Pancreas (tissue), 10 donors: ENCODE measurements at regions not wholly inside any gene's neighbourhood (a gene's known extent, or its start where the extent isn't known, plus 50 kb on each side); places are given as distances from the start of the nearest gene placed in this dataset.

Experiments
- ATAC-seq, 4 donors: fragments of 200-7000 bp; cut with Tn5 transposase; one replicate each; pipeline versions ENCODE4 v1.8.0 to v1.9.1; 2020; ENCODE audit warnings: mild to moderate bottlenecking in 4 of 4, moderate library complexity in 4 of 4
- DNase-seq, 6 donors: peaks; one replicate each; pipeline ENCODE4 v3.0.0-alpha.2; 2020
- FAIRE-seq: peaks from 2 replicates; lab custom pipeline; 2012; peaks lifted over from hg19 to GRCh38; lab: Jason Lieb, UNC
- H3K27ac ChIP-seq, 4 donors: fragments of 200-600 bp; sonication (generic); 1 replicate in 3 of 4; 2 replicates in 1 of 4; pipeline versions ENCODE4 v1.5.0 to v1.8.0; 2020
- H3K27me3 ChIP-seq, 4 donors: fragments of 200-600 bp; one replicate each; pipeline ENCODE4 v1.8.0; 2021
- H3K36me3 ChIP-seq, 3 donors: fragments of 200-600 bp; sonication (generic) in 1 of 3; one replicate each; pipeline versions ENCODE4 v1.5.0 to v1.8.0; 2020 to 2021
- H3K4me1 ChIP-seq, 3 donors: fragments of 200-600 bp; one replicate each; pipeline ENCODE4 v1.8.0; 2021
- H3K4me3 ChIP-seq, 4 donors: fragments of 200-600 bp; sonication (generic) in 2 of 4; one replicate each; pipeline versions ENCODE4 v1.5.0 to v1.8.0; 2020 to 2021
- H3K9me3 ChIP-seq, 4 donors: fragments of 200-600 bp; one replicate each; pipeline ENCODE4 v1.8.0; 2021
- CTCF ChIP-seq, 4 donors: fragments of 200-600 bp; sonication (generic) in 3 of 4; IDR thresholded peaks; one replicate each; pipeline versions ENCODE4 v1.5.0 to v1.8.0; 2021; ENCODE audit warnings: antibody characterized with exemption in 4 of 4
- WGBS, 2 donors: extraction: QIAGEN DNeasy Blood & Tissue Kit; methylation state at CpG; one replicate each; pipeline ENCODE4 v1.1.7; 2013; 5-methylcytosine and 5-hydroxymethylcytosine counted together
- intact Hi-C, 3 donors: fragments of 100-400 bp; cut with DNase I; formaldehyde crosslinking; loops; one replicate each; pipeline versions ENCODE4 v1.11.1 to v1.14.2; 2022
- donor health status: healthy with polysubstance abuse.
- donor health status: DM: no; HTN: no; CAD: no; lungs with moderate emphysema.
- donor health status: DM: no; HTN: no; CAD: no.
- donor health status: control.
- donor health status: control.
- donor health status: Bipolar disorder and iron deficiency.
- donor health status: DM: yes; HTN: yes; CAD: no.
- donor health status: DM: no; HTN: no; CAD: no.
- donor health status: DM: no; HTN: no; CAD: no.
- donor health status: DM: yes; HTN: yes; CAD: no.

GRCh38 chr9:82808478-82808877 is 254.5 kb downstream of the RASEF start:
- 75 to 76% methylated on average over 2 of the region's 2 CpGs for WGBS, 2 donors
- ATAC-seq (no peak), DNase-seq (no peak), FAIRE-seq (no peak)
- H3K4me3 ChIP-seq, result no peak overlapping the region
- TF ChIP-seq CTCF (IDR thresholded peaks at IDR 0.05), result no peak
- no peak overlapping the region for H3K27ac ChIP-seq
- no peaks in the 10 kb centered on the region for H3K27me3 ChIP-seq
- intact Hi-C loops, result no loop called here
- H3K9me3 ChIP-seq, result no peaks in the 10 kb centered on the region
- no peaks in the 10 kb centered on the region for H3K4me1 ChIP-seq
- H3K36me3 ChIP-seq, result no peaks in the 10 kb centered on the region

- Histone ChIP-seq H3K27me3 (no peaks in the 10 kb centered on the region), H3K4me3 (no peak overlapping the region), H3K9me3 (no peaks in the 10 kb centered on the region), H3K27ac (no peak overlapping the region), H3K36me3 (no peaks in the 10 kb centered on the region), H3K4me1 (no peaks in the 10 kb centered on the region)
- intact Hi-C loops, result no loop called here
- no peak for TF ChIP-seq CTCF (IDR thresholded peaks at IDR 0.05)
- 74 to 76% methylated on average over 1 of the region's 1 CpG for WGBS, 2 donors
- no peak for DNase-seq
- ATAC-seq, result peak in 1 of 4 donors; percentile 19
- no peak for FAIRE-seq
Observed at GRCh38 chr9:82810915-82811314, 252.0 kb downstream of the RASEF start.

GRCh38 chr9:82819260-82819659 is 243.7 kb downstream of the RASEF start:
- no peaks in the 10 kb centered on the region for H3K27me3 ChIP-seq
- no peak for TF ChIP-seq CTCF (IDR thresholded peaks at IDR 0.05)
- no peaks in the 10 kb centered on the region for H3K36me3 ChIP-seq
- 71% methylated on average over 2 of the region's 2 CpGs for WGBS, 2 donors
- FAIRE-seq (no peak), DNase-seq (no peak), ATAC-seq (no peak)
- H3K27ac ChIP-seq, result no peak overlapping the region
- H3K4me3 ChIP-seq, result no peak overlapping the region
- no peaks in the 10 kb centered on the region for H3K9me3 ChIP-seq
- intact Hi-C loops, result no loop called here
- H3K4me1 ChIP-seq, result no peaks in the 10 kb centered on the region

- Histone ChIP-seq H3K4me3 (no peak overlapping the region), H3K4me1 (no peaks in the 10 kb centered on the region), H3K36me3 (no peaks in the 10 kb centered on the region), H3K27me3 (no peaks in the 10 kb centered on the region), H3K27ac (no peak overlapping the region), H3K9me3 (no peaks in the 10 kb centered on the region)
- no peak for DNase-seq
- no peak for ATAC-seq
- no peak for FAIRE-seq
- intact Hi-C loops, result no loop called here
- TF ChIP-seq CTCF (IDR thresholded peaks at IDR 0.05), result no peak
- WGBS, 2 donors, result 40 to 44% methylated on average over 1 of the region's 1 CpG
Observed at GRCh38 chr9:82820186-82820585, 242.8 kb downstream of the RASEF start.

DNA sequence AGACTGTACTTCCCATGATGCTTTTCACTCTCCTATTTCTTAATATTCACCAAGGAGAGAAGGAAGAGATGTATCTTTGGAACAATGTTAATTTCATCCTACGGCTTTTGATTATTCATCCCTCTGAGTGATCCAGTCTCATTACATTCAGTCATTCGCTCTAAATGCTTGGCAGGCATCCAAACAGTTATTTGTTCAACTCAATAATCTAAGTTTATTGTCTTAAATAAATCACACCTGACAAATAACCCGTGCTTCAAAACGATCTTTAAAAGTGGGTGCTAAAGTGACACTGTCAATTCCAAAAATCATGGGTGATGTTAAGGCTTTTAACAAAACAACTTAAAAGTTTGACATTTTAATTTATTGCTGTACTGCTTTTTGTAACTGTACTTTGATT is 233.1 kb downstream of the RASEF start:
- no peak for TF ChIP-seq CTCF (IDR thresholded peaks at IDR 0.05)
- H3K27me3 ChIP-seq, result no peaks in the 10 kb centered on the region
- no peaks in the 10 kb centered on the region for H3K36me3 ChIP-seq
- H3K4me3 ChIP-seq, result no peak overlapping the region
- no peak for DNase-seq
- no peak for ATAC-seq
- 7 to 13% methylated on average over 4 of the region's 4 CpGs for WGBS, 2 donors
- intact Hi-C loops, result no loop called here
- H3K4me1 ChIP-seq, result no peaks in the 10 kb centered on the region
- no peak overlapping the region for H3K27ac ChIP-seq
- H3K9me3 ChIP-seq, result no peaks in the 10 kb centered on the region
- no peak for FAIRE-seq
